Skin of body (tissue), 1 donor: ENCODE measurements at regions not wholly inside any gene's neighbourhood (a gene's known extent, or its start where the extent isn't known, plus 50 kb on each side); places are given as distances from the start of the nearest gene placed in this dataset.
"Not testable (repeated sequence)": the region's sequence is repeated elsewhere in the genome, so short reads cannot be mapped to it uniquely, and the experiment has no call there.

ENCODE experiments used
- DNase-seq: peaks from one replicate; lab custom pipeline; 2025; lab: John Stamatoyannopoulos, UW

- DNase-seq: not testable (repeated sequence)
Observed at GRCh38 chr16:29330623-29331022, 75.9 kb downstream of the NPIPB11 start.

- DNase-seq: not testable (repeated sequence)
Observed at GRCh38 chr16:29328528-29328927, 78.0 kb downstream of the NPIPB11 start.

DNA sequence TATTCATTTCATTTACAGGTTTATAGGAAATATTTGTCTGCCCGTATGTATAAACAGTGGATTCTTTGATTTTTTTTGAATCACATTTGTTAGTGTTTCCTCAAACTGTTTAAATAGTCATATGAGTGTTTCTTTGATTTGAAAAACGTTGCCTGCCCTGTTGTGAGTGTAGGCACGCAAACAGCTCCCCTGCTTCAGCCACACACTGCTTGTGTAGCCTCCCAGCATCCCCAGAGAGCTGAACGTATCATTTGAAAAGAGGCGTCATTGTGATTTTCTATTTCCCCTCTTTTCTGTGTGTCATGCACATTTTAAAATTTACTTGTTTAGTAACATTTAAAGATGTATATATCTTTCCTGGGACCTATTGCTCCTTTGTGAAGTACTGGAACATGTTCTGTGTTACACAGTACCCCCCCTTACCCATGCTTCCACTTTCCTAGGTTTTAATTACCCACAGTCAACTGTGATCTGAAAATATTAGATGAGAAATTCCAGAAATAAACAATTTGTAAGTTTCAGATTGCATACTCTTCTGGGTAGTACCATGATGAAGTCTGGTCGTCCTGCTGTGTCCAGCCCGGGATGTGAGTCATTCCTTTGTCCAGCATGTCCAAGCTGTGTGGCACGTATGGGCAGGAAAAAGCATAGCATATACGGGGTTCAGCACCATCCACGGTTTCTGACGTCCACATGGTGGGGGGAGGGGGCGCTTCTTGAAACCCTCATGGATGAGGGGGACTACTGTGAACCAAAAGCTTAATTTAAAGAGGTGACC lies 78.7 kb downstream of the NPIPB11 start:
- DNase-seq: not testable (repeated sequence)

DNA sequence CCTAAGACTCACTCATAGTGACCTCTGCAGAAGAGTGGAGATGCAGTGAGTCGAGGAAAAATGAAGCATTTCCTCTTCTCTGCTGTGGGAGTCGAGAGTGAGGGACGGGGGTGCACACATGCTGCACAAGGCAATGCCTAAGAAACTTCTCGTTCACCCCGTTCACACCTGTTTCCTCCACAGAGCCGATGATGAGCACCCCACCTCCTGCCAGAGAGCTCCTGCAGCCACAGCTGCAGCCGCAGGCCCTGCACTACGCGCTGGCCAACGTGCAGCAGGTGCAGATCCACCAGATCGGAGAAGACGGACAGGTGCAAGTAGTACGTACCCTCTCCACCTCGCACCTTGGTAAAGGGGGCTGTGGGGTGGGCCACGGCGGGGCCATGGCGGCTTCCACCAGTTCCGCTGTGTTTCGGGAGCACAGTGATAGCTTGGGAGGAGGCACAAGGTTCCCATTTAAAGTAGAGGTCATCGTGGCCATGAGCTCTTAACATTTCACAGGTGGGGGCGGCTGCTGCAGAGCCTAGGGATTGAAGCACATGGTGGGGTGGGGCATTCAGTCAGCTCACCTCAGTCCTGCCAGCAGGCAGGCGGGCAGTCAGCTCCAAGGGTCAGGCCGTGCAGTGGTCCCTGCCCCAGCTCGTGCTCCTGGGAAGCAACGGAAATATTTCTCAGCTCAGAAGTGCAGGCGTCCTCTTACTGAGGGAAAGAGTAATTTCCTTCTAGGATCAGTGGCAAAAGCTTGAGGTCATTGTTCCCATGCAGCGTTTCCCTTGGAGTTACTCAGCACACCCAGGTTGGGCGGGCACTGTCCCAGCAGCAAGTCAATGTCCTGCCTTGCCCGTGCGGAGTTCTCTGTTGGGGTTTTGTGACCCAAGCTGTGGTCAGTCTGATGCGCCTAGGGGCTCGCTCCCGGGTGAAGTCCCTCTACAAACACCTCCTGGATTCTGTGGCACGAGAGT lies 80.1 kb downstream of the NPIPB11 start:
- DNase-seq: not testable (repeated sequence)

DNA sequence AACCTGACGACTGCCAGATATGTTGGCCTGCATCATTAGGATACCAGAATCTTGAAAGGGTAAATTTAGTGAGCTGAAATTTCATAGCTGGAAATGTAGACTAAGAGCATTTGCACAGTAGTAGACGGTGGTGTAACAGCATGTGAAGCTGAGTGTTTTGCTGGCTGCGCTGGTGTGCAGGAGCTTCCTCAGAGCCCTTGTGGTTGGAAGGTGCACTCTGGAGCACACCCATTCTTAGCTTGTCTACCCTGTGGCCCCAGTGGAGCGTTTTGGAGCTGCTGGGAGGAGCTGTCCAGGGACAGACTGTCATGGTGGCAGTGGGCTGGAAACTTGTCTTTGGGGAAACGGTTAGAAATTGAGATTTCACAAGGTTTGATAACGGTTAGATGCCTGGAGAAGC lies 82.8 kb downstream of the NPIPB11 start:
- not testable (repeated sequence) for DNase-seq

DNA sequence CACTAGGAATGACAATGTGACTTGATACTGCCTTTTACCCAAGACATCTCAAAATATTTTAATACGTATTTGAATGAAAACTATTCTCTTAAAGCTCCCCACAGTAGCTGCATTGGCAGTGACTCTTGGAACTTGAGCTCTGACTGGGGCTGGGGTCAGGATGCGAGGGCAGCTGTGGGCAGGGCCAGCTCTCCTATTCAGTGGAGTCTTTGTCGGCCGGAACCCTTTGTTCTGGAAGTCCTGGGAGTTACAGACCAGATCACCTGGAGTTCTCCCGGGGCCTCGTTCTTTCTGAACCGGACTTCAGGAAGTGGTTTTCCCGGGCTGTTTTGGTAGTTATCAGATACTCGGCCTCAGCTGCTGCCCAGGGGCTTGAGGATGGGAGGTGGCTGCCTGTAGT lies 84.9 kb downstream of the NPIPB11 start:
- no peak for DNase-seq

- no peak for DNase-seq
Observed at GRCh38 chr16:29321000-29321393, 85.5 kb downstream of the NPIPB11 start.

- no peak for DNase-seq
Observed at GRCh38 chr16:29320274-29320999, 86.1 kb downstream of the NPIPB11 start.

DNA sequence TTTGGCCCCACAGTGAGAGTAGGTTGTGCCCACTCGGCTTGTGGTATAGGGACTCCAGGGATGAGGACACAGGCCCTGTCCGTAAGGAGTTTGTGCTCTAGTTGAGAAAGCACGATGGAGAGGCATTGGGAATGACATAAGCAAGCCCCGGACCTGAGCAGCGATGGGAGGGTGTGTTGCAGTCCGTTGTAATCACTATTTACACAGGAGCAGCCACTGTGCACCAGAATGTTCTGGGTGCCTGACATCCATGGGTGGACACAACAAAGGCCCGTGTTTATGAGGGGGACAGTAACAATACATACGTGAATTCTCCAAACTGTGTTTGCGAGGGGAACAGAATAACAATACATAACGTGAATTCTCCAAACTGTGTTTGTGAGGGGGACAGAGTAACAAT lies 86.8 kb downstream of the NPIPB11 start:
- DNase-seq: no peak

GRCh38 chr16:29318561-29318968 lies 87.9 kb downstream of the NPIPB11 start:
- DNase-seq: not testable (repeated sequence)

DNA sequence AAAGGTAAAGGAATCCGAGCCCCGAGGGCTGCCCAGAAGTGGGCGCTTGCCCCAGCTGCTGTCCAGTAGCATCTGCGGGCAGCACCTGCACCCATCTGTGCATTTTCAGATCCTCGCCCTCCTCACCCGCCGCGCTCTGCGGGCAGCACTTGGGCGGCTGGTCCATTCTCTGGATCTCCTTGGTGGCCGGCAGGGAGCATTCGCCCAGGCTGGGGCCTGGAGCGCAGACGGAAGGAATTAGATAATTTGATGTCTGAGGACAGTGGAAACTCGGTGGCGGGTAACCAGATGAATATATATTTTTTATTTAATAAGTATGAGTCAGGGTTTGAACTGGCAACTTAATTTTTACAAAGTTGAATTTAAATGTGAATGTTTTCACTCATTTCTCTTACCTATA lies 88.5 kb downstream of the NPIPB11 start:
- no peak for DNase-seq

GRCh38 chr16:29317269-29317668 lies 89.2 kb downstream of the NPIPB11 start:
- DNase-seq: no peak

DNA sequence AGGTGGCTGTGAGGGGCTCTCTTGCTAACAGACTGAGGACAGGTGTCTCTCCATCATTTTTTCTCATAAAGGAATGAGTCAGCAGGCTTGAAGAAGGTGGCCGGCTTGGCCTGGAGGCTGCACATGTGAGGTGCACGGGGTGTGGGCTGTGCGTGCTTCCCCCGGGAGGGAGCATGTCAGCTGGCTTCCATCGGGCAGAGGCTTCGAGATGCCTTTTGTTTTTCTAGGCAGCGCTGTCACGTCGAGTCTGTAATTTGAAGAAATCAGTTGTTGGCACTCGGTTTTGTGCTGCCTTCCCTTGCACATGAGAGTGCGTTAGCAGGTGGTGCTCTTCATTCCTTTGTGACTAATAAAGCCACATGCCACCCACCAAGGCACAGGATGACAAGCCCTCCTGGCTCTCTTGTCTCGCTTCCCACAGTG lies 89.7 kb downstream of the NPIPB11 start:
- no peak for DNase-seq

DNA sequence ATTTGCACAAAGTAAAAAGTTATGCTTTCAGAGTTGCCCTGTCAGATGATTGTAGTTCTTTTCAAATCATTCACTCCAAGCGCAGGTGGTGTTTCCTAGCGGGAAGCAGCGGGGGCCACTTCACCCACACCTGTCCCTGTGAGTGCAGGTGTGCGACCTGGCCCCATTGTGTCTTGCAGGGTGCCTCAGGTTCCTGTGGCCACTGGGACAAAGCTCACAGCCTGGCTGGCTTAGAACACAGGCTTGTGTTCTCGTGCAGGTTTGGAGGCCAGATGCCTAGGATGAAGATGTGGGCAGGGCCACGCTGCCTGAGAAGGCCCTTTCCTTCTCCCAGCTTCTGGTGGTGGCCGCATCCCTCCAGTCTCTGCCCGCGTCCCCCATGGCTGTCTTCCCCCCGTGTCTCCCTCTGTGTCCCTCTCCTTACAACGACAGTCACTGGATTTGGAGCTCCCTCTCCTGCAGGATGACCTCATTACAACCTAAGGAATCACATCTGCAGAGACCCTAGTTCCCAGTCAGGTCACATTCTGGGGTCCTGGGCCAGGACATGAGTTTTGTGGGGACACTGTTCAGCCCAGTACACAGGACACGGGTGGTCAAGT lies 90.5 kb downstream of the NPIPB11 start:
- no peak for DNase-seq

- no peak for DNase-seq
Observed at GRCh38 chr16:29315046-29315445, 91.5 kb downstream of the NPIPB11 start.

GRCh38 chr16:29314292-29314934 lies 92.1 kb downstream of the NPIPB11 start:
- no peak for DNase-seq

GRCh38 chr16:29313559-29314048 lies 92.9 kb downstream of the NPIPB11 start:
- DNase-seq: no peak

- no peak for DNase-seq
Observed at GRCh38 chr16:29312835-29313558, 93.5 kb downstream of the NPIPB11 start.

- not testable (repeated sequence) for DNase-seq
Observed at GRCh38 chr16:29312345-29312675, 94.2 kb downstream of the NPIPB11 start.
